ENCODE measurements at regions not wholly inside any gene's neighbourhood (a gene's known extent, or its start where the extent isn't known, plus 50 kb on each side); places are given as distances from the start of the nearest gene placed in this dataset.

DNA sequence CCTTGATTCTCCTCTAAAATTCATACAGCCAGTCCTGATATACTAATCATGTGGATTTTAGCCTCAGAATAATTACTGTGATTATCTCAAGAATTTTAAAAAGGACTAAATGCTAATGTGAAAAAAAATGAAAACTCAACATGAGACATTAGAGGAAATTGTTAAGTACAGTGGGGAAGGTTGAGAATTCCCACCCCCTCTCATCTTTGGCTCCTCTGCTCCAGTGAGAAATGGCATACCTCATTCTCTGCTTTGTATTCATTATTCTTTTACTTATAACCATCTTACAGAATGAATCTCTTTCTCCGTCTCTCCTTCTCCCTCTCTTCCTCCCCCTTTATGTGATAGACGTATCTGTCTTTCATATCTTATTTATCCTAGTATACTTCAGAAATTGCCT is 70.9 kb downstream of the DIRAS3 start:
- Histone ChIP-seq H3K9me3 (no peaks in the 10 kb centered on the region), H3K27ac (no peak overlapping the region), H3K36me3 (ENCODE audit: low read depth, missing control alignments) (no peaks in the 10 kb centered on the region), H3K4me3 (no peak overlapping the region), H3K4me1 (no peaks in the 10 kb centered on the region), H3K27me3 (no peaks in the 10 kb centered on the region)
- no peak for DNase-seq
- intact Hi-C loops (cut with DNase I; ENCODE audit: low total_unique reads) = no loop called here
- TF ChIP-seq CTCF (IDR thresholded peaks at IDR 0.05) (no peak), POLR2A (IDR thresholded peaks at IDR 0.05) (no peak)
- 56 to 58% methylated on average over 2 of the region's 2 CpGs for WGBS, 2 donors

DNA sequence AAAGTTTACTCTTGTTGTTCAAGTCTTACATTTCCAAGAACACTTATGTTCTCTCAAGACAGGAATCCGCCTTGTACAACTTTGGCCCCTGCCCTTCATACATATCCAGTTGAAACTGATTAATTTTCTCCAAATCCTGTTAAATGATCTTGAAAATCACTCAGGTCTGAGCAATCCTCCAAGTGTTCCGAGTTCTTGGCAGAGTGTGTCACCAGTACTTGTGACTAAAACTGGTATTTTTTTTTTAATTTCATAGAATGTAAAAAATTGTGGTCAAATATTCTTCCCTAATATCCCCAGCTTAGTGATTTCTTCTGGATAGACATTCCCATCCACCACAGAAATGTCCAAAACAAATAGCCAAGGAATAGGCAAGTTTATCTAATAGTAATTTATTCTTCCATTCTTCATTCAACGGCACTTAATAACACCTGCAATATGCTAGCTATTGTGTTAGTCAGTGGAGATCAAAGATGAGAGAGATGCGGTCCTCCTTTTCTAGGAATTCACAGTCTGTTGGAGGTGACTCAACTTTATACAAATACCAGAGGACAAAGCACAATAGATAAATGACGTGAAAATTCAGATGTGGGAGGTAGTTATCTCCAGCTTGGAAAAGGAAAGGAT is 71.4 kb downstream of the DIRAS3 start:
- Histone ChIP-seq H3K9me3 (no peaks in the 10 kb centered on the region), H3K4me3 (no peak overlapping the region), H3K27ac (no peak overlapping the region), H3K4me1 (no peaks in the 10 kb centered on the region), H3K27me3 (no peaks in the 10 kb centered on the region), H3K36me3 (ENCODE audit: low read depth, missing control alignments) (no peaks in the 10 kb centered on the region)
- 54 to 64% methylated on average over 5 of the region's 5 CpGs for WGBS, 2 donors
- no peak for DNase-seq
- TF ChIP-seq CTCF (IDR thresholded peaks at IDR 0.05) = no peak
- no peak for TF ChIP-seq POLR2A (IDR thresholded peaks at IDR 0.05)
- intact Hi-C loops (cut with DNase I; ENCODE audit: low total_unique reads) = no loop called here

DNA sequence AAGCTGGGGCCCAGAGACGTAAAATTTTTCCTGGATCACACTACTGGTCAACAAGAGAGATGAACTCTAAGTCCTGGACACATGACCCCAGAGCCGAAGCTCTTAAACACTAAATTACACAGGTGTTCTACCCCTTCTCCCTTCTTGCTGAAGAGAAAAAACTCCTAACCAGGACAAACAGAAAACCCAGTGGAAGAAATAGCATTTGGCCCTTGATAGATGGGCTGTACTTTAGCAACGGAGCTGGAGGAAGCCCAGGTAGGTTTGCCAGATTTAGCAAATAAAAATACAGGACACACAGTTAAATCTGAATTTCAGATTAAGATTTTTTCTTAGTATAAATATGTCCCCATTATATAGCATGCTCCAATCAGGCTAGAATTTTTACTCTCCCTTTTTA is 72.7 kb downstream of the DIRAS3 start:
- no peak for TF ChIP-seq CTCF (IDR thresholded peaks at IDR 0.05)
- no peak for TF ChIP-seq POLR2A (IDR thresholded peaks at IDR 0.05)
- intact Hi-C loops (cut with DNase I; ENCODE audit: low total_unique reads) = no loop called here
- Histone ChIP-seq H3K27ac (no peak overlapping the region), H3K4me1 (no peaks in the 10 kb centered on the region), H3K27me3 (no peaks in the 10 kb centered on the region), H3K4me3 (no peak overlapping the region), H3K36me3 (ENCODE audit: low read depth, missing control alignments) (no peaks in the 10 kb centered on the region), H3K9me3 (no peaks in the 10 kb centered on the region)
- 50 to 54% methylated on average over 3 of the region's 3 CpGs for WGBS, 2 donors
- DNase-seq = no peak

DNA sequence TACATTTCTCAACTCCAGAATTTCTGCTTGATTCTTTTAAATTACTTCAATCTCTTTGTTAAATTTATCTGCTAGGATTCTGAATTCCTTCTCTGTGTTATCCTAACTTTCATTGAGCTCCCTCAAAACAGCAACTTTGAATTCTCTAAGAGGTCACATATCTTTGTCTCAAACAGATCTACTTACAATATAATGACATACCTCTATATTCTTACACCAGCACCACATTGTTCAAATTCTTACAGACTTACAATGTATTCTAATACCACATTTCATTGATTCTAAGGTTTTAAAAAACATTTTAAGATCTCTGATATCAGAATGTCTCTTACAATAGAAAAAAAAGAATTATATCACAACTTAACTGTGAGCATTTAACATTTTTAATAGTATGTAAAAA is 77.4 kb downstream of the DIRAS3 start:
- TF ChIP-seq CTCF (IDR thresholded peaks at IDR 0.05) = no peak
- TF ChIP-seq POLR2A (IDR thresholded peaks at IDR 0.05) = no peak
- H3K27me3 ChIP-seq = no peaks in the 10 kb centered on the region
- no peak overlapping the region for H3K4me3 ChIP-seq
- H3K36me3 ChIP-seq (ENCODE audit: low read depth, missing control alignments) = no peaks in the 10 kb centered on the region
- H3K9me3 ChIP-seq = no peaks in the 10 kb centered on the region
- H3K27ac ChIP-seq = no peak overlapping the region
- DNase-seq = no peak
- intact Hi-C loops (cut with DNase I; ENCODE audit: low total_unique reads) = no loop called here
- H3K4me1 ChIP-seq = no peaks in the 10 kb centered on the region

DNA sequence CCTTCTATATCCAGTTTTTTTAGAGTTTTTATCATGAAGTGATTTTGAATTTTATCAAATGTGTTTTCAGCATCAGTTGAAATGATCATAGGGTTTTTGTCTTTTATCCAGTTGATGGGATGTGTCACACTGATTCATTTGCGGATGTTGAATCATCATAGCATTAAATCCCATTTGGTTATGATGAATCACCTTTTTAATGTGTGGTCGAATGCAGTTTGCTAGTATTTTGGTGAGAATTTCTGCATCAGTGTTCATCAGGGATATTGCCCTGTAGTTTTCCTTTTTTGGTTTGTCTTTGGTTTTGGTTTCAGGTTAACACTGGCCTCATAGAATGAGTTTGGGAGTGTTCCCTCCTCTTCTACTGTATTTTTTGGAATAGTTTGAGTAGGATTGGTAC is 80.3 kb downstream of the DIRAS3 start:
- intact Hi-C loops (cut with DNase I; ENCODE audit: low total_unique reads) = no loop called here

More for the DNA sequence above, 80.3 kb downstream of the DIRAS3 start:
- Histone ChIP-seq H3K27me3 (no peaks in the 10 kb centered on the region), H3K36me3 (ENCODE audit: low read depth, missing control alignments) (no peaks in the 10 kb centered on the region), H3K27ac (no peak overlapping the region), H3K4me1 (no peaks in the 10 kb centered on the region), H3K9me3 (no peaks in the 10 kb centered on the region), H3K4me3 (no peak overlapping the region)
- no peak for TF ChIP-seq CTCF (IDR thresholded peaks at IDR 0.05)
- TF ChIP-seq POLR2A (IDR thresholded peaks at IDR 0.05) = no peak
- WGBS, 2 donors = 81 to 82% methylated on average over 2 of the region's 2 CpGs
- DNase-seq = no peak
